ENCODE measurements at regions not wholly inside any gene's neighbourhood (a gene's known extent, or its start where the extent isn't known, plus 50 kb on each side); places are given as distances from the start of the nearest gene placed in this dataset.
"Not testable (repeated sequence)": the region's sequence is repeated elsewhere in the genome, so short reads cannot be mapped to it uniquely, and the experiment has no call there.

DNA sequence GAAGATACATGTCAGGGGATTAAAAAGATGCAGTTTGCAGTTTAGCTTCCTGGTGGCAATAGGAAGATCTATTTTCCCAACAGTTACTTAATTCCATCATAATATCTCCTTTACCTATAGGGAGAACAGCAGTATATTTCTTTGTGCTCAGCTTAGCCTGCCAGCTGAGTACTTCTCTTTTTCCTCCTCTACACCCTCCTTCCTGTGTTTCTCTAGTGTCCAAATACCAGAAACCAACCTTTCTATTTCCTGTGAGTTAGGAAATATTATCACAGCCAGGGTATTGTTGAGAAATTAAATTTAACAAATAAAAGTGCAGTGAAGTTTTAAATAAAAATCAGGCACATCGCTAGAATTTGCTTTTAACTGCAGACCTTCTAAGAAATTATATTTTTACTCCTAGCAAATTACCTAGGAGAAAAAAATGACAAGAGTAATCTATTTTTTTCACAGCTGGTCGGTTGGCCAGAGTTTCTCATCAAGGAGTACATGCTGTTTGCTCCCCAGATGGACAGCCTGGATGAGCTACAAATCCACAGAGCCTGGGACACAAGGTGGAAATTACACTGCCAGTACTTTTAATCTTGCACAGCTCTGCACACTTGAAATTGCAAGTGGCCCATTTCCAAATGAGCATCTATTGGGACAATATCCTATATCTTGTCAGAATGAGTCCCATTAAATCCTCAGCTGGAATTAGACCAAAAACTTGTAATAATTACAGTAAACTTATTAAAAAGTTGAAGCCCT lies 185.2 kb upstream of the CFAP20DC start:
- no peak for DNase-seq

DNA sequence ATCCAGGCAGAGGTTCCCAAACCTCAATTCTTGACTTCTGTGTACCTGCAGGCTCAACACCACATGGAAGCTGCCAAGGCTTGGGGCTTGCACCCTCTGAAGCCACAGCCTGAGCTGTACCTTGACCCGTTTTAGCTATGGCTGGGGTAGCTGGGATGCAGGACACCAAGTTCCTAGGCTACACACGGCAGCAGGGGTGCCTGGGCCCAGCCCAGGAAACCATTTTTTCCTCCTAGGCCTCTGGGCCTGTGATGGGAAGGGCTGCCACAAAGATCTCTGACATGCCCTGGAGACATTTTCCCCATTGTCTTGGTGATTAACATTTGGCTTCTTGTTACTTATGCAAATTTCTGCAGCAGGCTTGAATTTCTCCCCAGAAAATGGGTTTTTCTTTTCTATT lies 180.6 kb upstream of the CFAP20DC start:
- not testable (repeated sequence) for DNase-seq

DNA sequence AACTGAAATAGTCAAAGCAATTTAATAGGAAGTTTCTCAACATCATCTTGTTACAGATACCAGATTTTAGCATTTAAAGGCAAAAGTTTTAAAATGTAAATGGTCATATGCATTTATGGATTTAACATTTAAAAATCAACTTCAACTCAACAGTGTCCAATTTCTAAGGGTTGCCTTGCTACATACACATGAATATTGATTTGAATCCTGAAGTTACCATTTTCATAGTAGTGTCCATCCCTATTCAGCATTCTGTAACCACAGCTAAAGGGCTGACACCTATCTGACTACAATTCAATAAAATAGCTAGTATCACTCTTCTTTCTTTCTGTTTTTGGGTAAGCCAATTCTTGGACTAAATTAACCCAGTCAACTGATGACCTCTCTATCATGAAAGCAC lies 164.0 kb upstream of the CFAP20DC start:
- DNase-seq: no peak

DNA sequence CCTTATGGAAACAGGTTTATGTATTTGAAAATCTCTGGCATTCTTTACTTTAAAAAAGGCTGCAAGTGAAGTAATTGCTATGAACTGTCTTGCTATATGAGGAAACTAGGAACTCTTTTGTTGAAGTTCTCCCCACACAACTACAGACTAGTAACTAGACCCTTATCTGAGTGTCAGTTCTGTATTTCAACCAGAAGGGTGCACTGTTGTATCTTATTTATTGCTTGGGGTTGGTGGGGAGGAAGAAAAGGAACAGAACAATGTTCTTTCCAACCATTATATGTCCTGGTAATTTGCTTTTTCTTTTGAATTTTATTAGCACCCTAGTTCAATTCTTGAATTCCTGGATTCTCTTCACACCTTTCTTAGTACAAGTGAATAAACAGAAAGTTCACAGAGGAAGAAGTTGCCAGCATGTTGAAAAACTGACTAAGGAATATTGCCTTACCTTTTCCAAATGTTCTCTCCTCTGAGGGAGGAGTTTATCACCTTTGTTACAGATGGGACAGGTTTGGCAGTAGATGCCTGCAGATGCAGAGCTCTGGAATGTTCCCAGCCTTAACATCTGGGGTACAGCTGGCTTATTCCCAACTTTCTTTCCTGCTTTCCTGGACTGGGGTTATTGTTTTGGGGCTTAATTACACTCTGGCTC lies 162.4 kb upstream of the CFAP20DC start:
- DNase-seq: peak in 2 of 58 donors; percentile 51 to 63

DNA sequence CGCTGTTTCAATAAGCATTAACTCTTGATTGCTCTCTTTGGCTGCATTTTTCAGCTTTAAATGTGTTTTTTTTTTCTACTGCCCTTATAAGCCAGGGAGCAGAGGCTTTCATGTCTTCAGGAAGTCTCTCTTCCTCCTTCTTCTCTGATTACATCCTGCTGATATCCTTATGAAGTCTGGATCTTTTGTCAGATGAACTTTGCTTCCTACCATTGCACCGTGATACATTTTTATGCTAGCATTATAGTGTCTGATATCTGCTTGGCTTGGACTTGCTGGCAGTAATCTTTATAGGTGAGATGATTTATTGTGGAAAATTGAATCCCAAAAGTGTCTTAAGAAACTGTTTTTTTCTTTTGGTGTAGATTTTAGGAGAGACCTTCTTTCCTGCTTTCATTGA lies 160.4 kb upstream of the CFAP20DC start:
- DNase-seq: no peak

DNA sequence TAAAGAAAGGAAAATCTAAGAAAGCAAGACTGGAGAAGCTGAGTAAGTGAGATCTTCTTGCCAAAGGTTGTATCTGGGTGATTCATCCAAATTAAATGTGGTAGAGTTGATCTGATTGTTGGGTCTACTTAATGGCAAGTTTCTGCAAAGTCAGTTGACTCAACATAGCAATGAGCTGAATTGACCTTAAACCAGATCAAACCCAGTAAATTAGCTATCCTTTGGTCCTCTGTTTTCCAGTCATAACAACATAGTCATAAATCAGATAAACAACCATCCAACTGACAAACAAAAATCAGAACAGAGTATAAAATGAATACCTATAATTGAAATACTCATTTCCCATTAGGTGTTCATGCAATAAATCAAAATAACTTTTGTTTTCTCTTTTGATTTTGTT lies 142.6 kb upstream of the CFAP20DC start:
- no peak for DNase-seq

DNA sequence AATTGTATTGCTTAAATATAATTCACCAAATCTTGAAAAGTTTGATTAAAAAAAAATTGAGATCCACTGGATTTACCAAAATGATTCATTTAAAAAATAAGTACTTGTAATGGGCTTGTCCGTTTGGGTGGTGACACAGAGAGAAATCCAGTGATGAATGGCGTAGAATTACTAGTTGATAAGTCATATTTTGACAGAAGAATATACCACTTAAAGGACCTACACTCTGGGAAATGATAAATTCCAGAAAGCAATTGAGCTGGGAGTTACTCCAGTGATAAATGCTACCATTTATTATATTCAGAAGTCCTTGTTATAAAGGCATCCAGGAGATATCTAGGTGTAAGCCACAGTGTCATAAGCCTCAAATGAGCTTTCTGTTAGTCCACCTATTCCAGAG lies 141.8 kb upstream of the CFAP20DC start:
- DNase-seq: no peak

DNA sequence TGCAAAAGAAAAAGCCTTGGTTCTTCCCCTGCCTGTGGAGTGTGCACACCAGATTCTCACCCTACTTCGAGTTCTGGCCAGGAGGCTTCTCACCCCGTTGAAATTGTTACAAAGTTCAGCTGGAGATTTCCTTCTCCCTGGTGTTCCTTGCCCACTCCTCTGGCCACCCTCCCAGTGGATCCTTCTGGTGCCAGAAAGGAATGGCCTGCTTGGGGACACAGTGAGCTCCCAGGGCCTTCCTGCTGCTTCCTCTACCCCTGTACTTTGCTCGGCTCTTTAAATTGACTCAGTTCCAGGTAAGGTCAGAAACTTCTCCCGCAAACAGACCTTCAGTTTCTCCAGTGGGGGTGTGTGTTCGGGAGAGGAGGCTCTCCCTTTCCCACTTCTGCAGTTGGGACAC lies 140.1 kb upstream of the CFAP20DC start:
- no peak for DNase-seq

DNA sequence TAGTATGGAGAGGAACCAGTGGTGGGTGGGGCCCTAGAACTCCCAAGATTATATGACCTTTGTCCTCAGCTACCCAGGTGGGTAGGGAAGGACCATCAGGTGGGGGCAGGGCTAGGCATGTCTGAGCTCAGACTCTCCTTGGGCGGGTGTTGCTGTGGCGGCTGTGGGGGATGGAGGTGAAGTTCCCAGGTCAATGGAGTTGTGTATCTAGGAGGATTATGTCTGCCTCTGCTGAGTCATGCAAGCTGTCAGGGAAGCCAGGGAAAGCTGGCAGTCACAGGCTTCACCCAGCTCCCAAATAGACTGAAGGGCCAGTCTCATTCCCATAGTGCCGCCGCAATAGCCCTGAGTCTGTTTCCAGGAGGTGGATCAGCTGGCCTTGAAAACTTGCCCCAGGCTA lies 139.7 kb upstream of the CFAP20DC start:
- peak in 1 of 58 donors; percentile 3 for DNase-seq

DNA sequence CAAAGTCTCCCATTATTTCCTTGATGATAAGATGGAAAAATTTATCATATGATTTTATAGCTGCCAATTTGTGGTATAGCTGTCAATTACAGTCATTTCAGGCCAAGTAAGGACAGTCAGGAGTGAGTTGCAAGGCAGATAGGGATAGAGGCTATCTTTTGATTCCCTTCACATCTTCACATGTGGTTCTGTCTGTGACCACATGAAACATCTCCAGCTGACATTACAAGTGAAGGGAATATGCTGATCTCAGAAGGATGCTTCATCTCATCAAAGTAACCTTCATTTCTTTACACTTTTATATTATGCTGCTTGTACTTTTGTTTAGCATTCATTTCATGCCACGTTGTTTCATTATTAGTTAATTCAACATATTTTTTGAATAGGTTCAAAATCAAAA lies 136.9 kb upstream of the CFAP20DC start:
- DNase-seq: no peak

DNA sequence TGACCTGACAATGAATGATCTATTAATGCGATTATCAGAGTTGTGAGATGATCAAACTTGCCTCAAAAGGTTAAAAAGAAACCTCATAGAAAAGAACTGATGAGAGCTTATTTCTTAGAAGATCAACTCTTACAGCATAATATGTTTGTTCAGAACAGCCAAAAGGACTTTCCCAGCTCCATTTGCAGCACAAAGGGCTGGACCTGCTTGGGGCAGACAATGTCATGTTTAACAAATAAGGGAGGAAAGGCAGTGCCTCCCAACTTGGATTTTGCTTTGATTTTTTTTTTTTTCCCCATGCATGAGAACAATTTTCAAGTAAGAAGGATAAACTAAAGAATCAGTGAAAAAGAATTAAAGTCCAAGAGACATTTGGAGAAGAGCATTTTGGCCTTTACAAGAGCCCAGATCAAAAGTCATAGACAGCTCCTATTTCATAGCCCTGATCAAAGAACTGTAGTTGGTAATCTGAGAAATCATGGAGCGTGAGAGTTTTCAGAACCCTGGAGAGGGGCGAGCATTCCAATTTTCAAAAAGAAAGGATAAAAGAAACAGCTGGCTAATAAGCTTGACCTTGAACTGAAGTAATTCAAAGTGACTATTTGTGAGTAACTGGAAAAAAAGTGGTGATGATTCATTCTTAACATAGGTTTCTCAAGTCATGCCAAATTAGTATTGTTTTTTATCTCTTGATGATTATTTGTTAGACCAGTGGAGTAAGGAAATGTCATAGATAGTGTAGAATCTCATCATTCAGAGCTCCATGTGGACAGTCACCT lies 136.0 kb upstream of the CFAP20DC start:
- DNase-seq: no peak

DNA sequence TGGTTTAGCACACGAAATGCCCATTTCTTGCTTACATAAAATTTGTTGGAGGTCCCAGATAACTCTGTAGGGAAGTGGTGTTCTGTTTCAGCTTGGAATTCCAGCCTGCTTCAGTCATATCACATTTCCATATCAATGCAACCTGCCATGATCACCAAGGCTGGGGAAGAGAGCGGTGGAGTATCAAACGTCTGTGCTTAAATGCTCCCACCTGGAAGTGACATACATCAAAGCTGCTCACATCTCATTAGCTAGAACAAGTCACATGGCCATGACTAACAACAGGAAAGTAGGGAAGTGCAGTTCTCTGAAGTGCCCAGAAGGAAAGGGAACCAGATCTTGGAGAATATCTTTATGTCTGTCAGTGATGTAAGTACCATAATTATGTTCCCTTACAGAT lies 130.2 kb upstream of the CFAP20DC start:
- no peak for DNase-seq

DNA sequence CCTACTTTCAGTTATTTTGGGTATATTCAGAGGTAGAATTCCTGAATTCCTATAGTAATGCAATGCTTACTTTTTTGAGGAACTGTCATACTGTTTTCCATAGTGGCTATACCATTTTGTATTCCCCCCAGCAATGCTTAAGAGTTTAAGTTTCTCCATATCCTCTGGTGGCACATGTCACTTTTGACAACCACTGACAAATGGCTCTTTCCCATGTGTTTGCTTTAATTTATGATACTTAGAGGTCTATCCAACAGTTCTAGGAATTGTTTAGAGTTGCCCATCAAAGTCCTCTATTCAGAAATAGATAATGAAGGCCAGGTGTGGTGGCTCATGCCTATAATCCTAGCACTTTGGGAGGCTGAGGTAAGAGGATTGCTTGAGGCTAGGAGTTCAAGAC lies 128.9 kb upstream of the CFAP20DC start:
- DNase-seq: no peak

DNA sequence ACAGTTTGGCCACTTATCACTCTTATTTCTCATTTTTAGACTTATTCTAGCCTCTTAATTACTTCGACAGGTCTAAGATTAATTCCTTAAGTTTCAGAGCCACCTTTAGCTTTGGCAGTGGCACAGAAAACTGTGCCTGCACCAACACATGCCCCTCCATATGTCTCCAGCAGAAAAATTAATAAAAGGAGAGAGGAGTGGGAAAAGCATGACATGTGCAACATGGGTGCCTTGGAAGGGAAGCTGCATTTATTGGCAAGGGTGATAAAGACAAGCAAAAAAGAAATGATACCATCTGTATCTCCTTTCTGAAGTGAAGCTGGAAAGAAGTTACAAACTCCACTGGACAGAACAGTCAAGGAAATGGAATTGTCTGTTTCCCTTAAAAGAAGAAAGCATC lies 121.7 kb upstream of the CFAP20DC start:
- DNase-seq: no peak

DNA sequence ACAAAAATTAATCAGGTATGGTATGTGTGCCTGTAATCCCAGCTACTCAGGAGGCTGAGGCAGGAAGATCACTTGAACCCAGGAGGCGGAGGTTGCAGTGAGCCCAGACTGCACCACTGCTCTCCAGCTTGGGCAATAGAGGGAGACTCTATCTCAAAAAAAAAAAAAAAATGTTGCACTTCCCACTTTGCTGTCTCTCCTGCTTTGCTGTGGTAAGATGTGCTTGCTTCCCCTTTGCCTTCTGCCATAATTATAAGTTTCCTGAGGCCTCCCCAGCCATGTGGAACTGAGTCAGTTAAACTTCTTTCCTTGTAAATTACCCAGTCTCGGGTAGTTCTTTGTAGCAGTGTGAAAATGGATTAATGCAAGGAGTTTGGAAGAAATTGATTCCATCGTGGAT lies 120.3 kb upstream of the CFAP20DC start:
- not testable (repeated sequence) for DNase-seq

DNA sequence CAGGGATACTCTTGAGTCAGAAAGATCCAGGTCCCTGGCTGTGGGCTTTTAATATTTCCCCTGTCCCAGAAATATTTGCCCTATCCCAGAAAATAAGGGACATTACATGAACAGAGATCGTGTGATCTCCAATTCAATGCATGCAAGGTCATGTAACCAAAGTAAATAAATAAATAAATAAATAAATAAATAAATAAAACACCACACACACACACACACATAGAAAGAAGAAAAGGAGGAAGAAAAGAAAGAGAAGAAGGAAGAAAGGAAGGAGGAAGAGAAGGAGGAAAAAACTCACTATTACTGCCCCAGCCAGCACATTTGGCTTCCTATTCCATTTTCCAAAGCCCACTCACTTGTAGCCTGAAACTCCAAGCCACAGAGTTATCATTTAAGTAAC lies 117.9 kb upstream of the CFAP20DC start:
- no peak for DNase-seq

DNA sequence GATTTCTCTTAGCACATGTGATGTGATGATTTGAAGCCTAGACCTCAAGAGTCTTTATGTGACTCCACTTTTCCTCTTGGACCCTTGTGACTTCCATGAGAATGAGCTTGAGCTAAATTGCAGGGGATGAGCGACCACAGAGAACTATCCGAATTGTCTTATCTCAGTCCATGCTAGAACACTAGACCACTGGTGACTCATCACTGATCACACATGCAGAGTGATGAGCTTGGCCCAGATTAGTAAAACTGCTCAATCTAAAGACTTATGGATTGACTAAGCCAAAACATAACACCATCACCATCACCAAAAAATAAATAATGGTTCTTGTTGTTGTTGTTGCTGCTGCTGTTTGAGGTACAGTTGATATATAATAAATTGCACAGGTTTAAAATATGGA lies 114.1 kb upstream of the CFAP20DC start:
- DNase-seq: no peak

DNA sequence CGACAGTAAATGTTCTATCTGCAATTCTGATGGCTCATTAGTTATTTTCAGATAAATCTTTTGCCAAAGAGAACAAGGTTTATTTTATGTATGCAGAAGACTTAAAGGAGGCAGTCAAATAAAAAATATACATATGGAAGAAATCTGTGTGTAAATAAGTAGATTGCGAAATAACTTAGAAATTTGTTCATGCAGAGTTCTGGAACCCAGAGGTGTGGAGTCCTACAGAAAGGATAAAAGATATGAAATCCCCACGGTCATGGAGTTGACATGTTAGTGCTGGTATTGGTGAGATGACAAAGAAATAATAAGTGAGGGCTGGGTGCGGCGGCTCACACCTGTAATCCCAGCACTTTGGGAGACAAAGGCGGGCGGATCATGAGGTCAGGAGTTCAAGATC lies 111.2 kb upstream of the CFAP20DC start:
- no peak for DNase-seq

DNA sequence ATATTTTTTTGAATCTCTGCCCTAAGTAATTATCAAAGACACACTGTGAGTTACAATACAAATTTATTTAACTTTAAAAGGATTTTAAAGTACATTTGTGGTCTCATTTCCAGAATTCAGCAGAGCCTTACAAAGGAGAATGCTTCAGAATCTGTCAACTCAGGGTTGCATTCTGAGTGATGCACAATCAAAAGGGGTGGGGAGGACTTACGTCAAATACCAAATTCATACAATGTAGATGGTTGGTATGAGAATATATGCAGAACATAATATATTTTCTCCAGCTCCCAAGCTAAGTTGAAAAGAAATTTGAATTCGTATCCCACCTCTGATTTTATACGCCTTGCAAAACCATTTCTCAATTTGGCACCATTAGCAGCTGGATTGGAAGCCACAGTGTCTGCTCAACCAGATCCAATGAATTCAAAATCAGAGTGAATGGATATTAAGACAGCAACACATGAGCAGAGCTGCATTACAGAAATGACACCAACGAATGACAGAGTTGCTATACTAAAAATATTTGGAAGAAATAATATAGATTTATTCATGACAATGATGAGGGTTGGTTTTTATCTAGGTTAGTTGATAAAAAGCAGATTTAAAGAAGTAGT lies 110.4 kb upstream of the CFAP20DC start:
- no peak for DNase-seq

DNA sequence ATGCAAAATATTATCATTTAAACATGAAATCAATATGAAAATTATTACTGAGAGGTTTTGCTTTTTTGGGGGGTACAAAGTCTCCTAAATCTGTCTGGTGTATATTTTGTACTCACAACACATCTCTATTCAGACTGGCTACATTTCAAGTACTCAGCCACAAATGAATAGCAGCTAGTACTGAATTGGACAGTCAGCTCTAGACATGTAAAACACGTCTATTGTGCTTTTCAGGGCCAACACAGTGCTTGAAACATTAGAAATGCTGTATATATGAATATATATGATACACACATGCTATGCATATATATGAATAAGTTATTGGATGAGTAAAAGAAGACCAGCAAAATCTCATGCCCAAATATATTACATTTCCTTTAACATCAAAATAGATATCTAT lies 103.8 kb upstream of the CFAP20DC start:
- DNase-seq: no peak

DNA sequence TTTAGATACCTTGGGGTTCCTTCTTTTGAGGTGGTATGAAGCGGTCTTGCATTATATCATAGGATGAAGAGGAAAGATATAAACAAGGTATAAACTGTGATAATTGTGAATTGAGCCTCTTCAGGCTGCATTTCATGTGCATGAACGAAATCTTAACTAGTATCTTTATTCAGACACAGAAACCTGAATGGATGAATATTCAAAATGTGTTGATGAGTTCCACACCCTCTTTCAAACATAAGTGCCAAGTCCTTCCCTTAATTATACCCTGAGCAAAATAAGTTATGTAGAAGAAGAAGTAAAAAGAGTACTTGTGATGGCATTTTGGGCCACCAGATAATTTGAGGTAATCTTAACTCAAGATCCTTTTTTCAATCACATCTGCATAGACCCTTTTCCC lies 103.1 kb upstream of the CFAP20DC start:
- DNase-seq: no peak

DNA sequence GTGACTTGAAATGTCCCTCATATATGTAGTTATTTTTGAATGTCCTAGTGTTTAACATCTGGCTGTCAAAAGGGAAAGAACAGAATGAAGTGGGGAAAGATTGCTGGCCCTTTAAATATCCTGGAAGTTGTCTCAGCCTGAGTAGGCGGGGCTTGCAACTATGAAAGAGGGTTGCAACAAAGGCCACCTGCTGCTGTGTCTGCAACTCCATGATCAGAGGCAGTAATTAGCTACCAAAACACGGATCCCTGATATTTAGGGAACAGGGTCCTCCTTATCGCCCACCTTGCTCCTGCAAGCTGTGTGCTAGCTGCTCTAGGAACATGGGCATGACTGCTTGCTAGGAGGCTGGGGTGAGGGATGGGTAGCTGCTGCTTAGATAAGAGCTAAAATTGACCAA lies 100.2 kb upstream of the CFAP20DC start:
- no peak for DNase-seq

Data from anterior cingulate cortex (tissue), 58 donors.